Mucosa of descending colon (tissue), 3 donors: ENCODE measurements at regions not wholly inside any gene's neighbourhood (a gene's known extent, or its start where the extent isn't known, plus 50 kb on each side); places are given as distances from the start of the nearest gene placed in this dataset.

Source experiments
- ATAC-seq: fragments of 200-7000 bp; cut with Tn5 transposase; one replicate; pipeline ENCODE4 v1.9.1; 2020; ENCODE audit warnings: mild to moderate bottlenecking, moderate library complexity
- DNase-seq, 3 donors: peaks; one replicate each; pipeline ENCODE4 v3.0.0-alpha.2; 2020
- H3K36me3 ChIP-seq: fragments of 200-600 bp; one replicate; pipeline ENCODE4 v1.8.0; 2021; ENCODE audit warnings: low read depth, mild to moderate bottlenecking
- H3K4me1 ChIP-seq: fragments of 200-600 bp; one replicate; pipeline ENCODE4 v1.8.0; 2021; ENCODE audit warnings: low read depth, mild to moderate bottlenecking
- H3K4me3 ChIP-seq: fragments of 200-600 bp; one replicate; pipeline ENCODE4 v1.8.0; 2021; ENCODE audit warnings: mild to moderate bottlenecking
- H3K9me3 ChIP-seq: fragments of 200-600 bp; one replicate; pipeline ENCODE4 v1.8.0; 2021; ENCODE audit warnings: mild to moderate bottlenecking
- CTCF ChIP-seq: fragments of 200-600 bp; IDR thresholded peaks from one replicate; pipeline ENCODE4 v1.8.0; 2022; ENCODE audit warnings: antibody characterized with exemption, mild to moderate bottlenecking
- intact Hi-C, 2 donors: fragments of 100-400 bp; cut with DNase I in 1 of 2; cut with micrococcal nuclease in 1 of 2; formaldehyde crosslinking; loops; one replicate each; pipeline versions ENCODE4 v1.11.0 to v1.11.1; 2022; cut with DNase I, micrococcal nuclease
- donor health status: DM: no; HTN: no; CAD: no; lungs with moderate emphysema.
- donor health status: DM: no; HTN: no; CAD: no.
- donor health status: DM: no; HTN: yes; CAD: no.

DNA sequence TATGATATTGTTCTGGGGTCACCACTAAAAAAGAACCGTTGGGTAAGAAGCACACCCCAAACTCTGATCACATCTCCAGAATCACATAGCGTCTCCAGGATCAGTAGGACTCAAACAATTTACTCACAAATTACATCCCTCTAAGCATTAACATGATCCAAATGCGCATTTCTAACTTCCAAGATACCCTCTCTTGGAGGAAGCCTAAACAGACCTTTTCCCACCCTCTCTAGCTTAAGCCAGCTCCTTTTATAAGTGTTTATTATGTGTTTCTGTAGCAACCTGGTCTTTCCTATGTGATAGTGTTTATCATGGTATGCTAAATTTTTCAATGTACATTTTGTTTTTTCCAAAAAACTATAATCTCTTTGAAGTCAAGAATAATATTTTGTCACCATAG lies 1846.5 kb downstream of the OLFM4 start:
- Histone ChIP-seq H3K4me1 (no peaks in the 10 kb centered on the region), H3K4me3 (no peak overlapping the region), H3K9me3 (peaks cover 19% of the 10 kb centered on the region), H3K36me3 (no peaks in the 10 kb centered on the region)
- ATAC-seq (no peak), DNase-seq (no peak)
- TF ChIP-seq CTCF = no peak
- intact Hi-C loops = no loop called here

DNA sequence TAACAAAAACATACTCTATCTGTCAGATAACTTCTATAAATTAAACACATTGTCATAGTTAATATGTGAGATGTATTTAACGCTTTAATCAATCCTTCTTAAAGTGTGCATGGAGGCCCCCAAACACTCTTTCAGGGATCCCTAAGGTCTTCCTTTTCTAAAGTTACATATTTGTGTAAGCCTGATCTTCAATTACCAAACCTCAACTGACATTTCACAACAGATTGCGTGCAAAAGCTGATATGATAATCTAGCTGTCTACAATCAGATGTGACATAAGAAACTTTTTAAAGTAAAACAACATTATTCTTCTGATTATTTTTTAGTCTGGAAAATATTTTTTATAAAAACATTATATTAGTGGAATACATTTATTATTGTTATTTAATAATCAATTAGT lies 1850.4 kb downstream of the OLFM4 start:
- H3K4me3 ChIP-seq = no peak overlapping the region
- H3K9me3 ChIP-seq = peaks cover 23% of the 10 kb centered on the region
- H3K4me1 ChIP-seq = no peaks in the 10 kb centered on the region
- no peak for ATAC-seq
- H3K36me3 ChIP-seq = no peaks in the 10 kb centered on the region
- no peak for TF ChIP-seq CTCF
- no peak for DNase-seq
- intact Hi-C loops = no loop called here

GRCh38 chr13:54884682-54885081 lies 1856.1 kb downstream of the OLFM4 start:
- intact Hi-C loops = no loop called here
- no peak for DNase-seq
- peaks cover 29% of the 10 kb centered on the region for H3K9me3 ChIP-seq
- no peaks in the 10 kb centered on the region for H3K36me3 ChIP-seq
- no peaks in the 10 kb centered on the region for H3K4me1 ChIP-seq
- TF ChIP-seq CTCF = no peak
- ATAC-seq = no peak
- no peak overlapping the region for H3K4me3 ChIP-seq

GRCh38 chr13:54890976-54891375 lies 1862.4 kb downstream of the OLFM4 start:
- Histone ChIP-seq H3K4me1 (no peaks in the 10 kb centered on the region), H3K9me3 (peaks cover 21% of the 10 kb centered on the region), H3K36me3 (no peaks in the 10 kb centered on the region), H3K4me3 (no peak overlapping the region)
- no peak for ATAC-seq
- no peak for TF ChIP-seq CTCF
- DNase-seq = no peak
- intact Hi-C loops = no loop called here

- Histone ChIP-seq H3K4me1 (no peaks in the 10 kb centered on the region), H3K9me3 (peaks cover 43% of the 10 kb centered on the region), H3K4me3 (no peak overlapping the region), H3K36me3 (no peaks in the 10 kb centered on the region)
- no peak for ATAC-seq
- intact Hi-C loops = no loop called here
- no peak for TF ChIP-seq CTCF
- no peak for DNase-seq
Observed at GRCh38 chr13:54901316-54901715, 1872.7 kb downstream of the OLFM4 start.

GRCh38 chr13:54912367-54912766 lies 1883.8 kb downstream of the OLFM4 start:
- no peak for TF ChIP-seq CTCF
- no peak for ATAC-seq
- intact Hi-C loops = no loop called here

More at GRCh38 chr13:54912367-54912766, 1883.8 kb downstream of the OLFM4 start:
- Histone ChIP-seq H3K9me3 (peaks cover 53% of the 10 kb centered on the region), H3K36me3 (no peaks in the 10 kb centered on the region), H3K4me1 (no peaks in the 10 kb centered on the region), H3K4me3 (no peak overlapping the region)
- DNase-seq = no peak
